ENCODE measurements at regions not wholly inside any gene's neighbourhood (a gene's known extent, or its start where the extent isn't known, plus 50 kb on each side); places are given as distances from the start of the nearest gene placed in this dataset.

DNA sequence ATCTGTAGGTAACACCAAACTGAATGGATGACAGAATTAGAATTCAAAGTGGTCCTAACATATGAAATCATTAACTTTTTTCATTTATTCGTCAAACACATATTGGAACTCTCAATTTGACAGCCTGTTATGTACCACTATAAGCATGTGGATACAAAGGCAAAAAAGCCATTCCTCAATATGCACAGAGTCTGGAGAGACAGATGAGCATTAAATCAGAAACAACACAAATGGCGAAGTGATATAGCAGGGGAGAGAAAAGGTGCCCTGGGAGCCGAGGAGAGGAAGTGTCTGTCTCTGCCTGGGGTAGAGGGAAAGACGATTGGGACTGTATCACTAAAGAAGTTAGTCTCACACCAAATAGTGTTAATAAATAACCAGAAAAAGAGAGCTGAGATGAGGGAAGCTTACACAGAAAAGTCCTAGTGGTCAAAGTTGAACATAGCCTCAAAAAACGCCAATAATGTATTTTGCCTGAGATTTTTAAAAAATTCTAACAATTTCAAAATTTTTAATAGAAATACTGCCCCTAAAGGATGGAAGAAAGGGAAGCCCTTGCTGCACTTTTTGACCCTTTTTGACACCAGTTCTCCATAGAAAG is 417.5 kb downstream of the TUSC7 start:
- intact Hi-C loops (cut with micrococcal nuclease): no loop called here

GRCh38 chr3:117128133-117128532 is 418.6 kb downstream of the TUSC7 start:
- intact Hi-C loops (cut with micrococcal nuclease): no loop called here

GRCh38 chr3:117128872-117129271 is 419.3 kb downstream of the TUSC7 start:
- intact Hi-C loops (cut with micrococcal nuclease): no loop called here

- intact Hi-C loops (cut with micrococcal nuclease): no loop called here
These were observed 419.9 kb downstream of the TUSC7 start for GRCh38 chr3:117129516-117129915.

- intact Hi-C loops (cut with micrococcal nuclease): no loop called here
These were observed 420.6 kb downstream of the TUSC7 start for GRCh38 chr3:117130222-117130621.

DNA sequence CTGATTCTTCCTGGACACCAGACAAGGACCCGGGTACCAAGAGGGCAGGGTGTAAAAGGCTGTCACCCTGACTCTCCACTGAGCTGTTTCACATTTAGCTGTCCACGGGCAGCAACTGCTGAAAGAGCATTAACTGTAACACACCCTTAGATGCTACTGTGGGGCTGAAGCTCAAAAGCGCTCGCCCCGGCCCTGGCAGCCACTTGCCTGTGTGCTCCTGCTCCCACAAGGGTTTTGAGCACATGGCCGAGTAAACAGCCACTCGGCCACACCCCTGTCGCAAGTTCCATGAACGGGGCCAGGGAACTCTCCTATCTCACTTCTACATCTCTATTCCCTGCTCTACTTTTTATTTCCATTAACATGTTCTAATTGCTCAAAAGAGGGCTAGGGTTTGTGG is 421.7 kb downstream of the TUSC7 start:
- intact Hi-C loops (cut with micrococcal nuclease): no loop called here

GRCh38 chr3:117133066-117133465 is 423.5 kb downstream of the TUSC7 start:
- intact Hi-C loops (cut with micrococcal nuclease): no loop called here

GRCh38 chr3:117135207-117135606 is 425.6 kb downstream of the TUSC7 start:
- intact Hi-C loops (cut with micrococcal nuclease): no loop called here

GRCh38 chr3:117136003-117136402 is 426.4 kb downstream of the TUSC7 start:
- intact Hi-C loops (cut with micrococcal nuclease): no loop called here

DNA sequence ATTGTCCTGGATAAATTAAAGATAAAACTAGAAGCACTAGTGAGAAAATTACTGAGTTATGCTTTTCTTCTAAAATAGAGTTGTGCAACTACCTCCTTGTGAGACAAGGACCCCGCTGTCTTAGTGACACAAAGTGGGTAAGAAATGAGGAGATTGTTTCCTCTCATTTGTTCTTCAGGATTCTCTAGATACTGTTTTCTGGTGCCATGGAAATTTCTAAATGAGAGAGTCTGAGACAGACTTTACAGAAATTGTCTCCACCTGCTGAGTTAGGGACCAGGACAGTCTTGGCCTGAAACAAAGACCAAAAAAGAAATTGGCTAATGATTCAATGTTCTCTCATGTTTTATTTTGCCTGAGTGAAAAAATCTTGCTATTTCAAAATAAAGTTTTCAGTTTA is 427.5 kb downstream of the TUSC7 start:
- intact Hi-C loops (cut with micrococcal nuclease): no loop called here

DNA sequence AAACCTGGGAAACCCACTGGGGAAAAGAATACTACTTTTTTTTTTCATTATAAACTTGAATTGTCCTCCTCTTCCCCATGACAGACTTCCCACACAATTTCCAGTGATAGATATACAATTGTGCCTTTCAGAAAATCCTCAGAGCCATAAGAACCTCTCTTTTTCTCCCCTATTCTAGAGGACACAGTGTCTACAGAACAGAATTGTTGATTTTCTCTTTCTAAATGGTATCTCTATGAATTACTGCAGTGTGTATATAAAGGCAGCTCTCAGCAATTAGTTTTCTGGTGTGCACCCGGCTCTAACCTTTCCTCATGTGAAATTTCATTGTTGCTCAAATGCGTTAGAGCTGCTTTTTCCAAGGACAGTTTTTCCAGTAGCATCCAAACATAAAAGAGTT is 430.1 kb downstream of the TUSC7 start:
- intact Hi-C loops (cut with micrococcal nuclease): no loop called here

DNA sequence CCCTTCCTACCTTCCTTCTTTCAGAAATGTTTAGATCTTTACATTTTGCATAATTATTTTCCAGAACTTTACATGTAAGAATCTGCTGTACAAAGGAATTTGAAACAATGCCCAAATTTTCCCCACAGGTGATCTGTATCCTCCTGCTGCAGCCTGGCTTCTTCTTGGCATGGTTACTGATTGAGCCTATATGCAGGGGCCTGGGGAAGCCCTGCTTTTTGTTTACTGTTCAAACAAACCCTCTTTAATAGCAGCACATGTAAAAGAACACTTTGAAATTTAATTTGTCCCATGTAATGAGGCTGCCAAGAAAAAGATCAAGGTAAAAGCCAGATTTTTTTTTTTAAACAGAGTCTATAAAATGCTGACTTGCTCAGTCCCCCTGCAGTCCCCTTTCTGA is 432.2 kb downstream of the TUSC7 start:
- intact Hi-C loops (cut with micrococcal nuclease): no loop called here

GRCh38 chr3:117144853-117145252 is 435.3 kb downstream of the TUSC7 start:
- intact Hi-C loops (cut with micrococcal nuclease): no loop called here

- intact Hi-C loops (cut with micrococcal nuclease): no loop called here
These were observed 436.1 kb downstream of the TUSC7 start for GRCh38 chr3:117145677-117146076.

GRCh38 chr3:117146571-117146970 is 437.0 kb downstream of the TUSC7 start:
- intact Hi-C loops (cut with micrococcal nuclease): no loop called here

DNA sequence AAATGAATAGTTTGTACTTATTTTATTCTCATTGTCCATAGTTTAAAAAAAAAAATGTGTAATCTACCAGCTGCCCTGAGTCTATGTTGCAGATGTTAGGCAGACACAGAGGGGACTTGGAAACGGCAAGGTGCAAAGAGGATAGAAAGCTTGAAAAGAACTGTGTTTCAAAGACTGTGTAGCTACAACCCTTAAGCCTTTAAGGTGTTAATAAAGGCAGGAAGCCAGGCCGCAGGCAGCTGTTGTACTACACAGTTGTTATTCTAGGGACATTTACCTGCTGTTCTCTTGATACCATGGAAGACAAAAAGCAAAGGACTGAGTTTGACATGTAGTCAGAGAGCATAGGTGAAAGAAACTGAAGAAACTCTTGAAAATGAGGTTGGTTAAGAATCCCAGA is 440.0 kb downstream of the TUSC7 start:
- intact Hi-C loops (cut with micrococcal nuclease): no loop called here

- intact Hi-C loops (cut with micrococcal nuclease): no loop called here
These were observed 441.0 kb downstream of the TUSC7 start for GRCh38 chr3:117150628-117151027.

DNA sequence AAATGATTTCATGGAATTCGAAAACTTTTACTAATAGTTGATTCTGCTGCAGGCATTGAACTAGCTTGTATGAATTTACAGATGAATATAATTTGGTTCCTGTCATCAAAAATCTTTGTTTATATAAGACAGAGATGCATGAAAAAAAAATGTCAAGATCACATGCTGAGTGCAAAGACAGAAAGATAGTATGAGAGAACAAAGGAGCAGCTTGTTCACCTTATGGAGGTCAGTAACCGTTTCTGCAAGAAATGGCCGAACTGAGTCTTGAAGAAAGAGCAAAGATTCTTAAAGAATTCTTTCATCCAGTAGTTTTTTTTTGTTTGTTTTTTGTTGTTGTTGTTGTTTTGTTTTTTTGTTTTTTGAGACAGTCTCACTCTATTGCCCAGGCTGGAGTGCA is 450.6 kb downstream of the TUSC7 start:
- intact Hi-C loops (cut with micrococcal nuclease): no loop called here

GRCh38 chr3:117161816-117162215 is 452.2 kb downstream of the TUSC7 start:
- intact Hi-C loops (cut with micrococcal nuclease): no loop called here

GRCh38 chr3:117165176-117165575 is 455.6 kb downstream of the TUSC7 start:
- intact Hi-C loops (cut with micrococcal nuclease): no loop called here

- intact Hi-C loops (cut with micrococcal nuclease): no loop called here
These were observed 456.0 kb downstream of the TUSC7 start for GRCh38 chr3:117165601-117166051.

DNA sequence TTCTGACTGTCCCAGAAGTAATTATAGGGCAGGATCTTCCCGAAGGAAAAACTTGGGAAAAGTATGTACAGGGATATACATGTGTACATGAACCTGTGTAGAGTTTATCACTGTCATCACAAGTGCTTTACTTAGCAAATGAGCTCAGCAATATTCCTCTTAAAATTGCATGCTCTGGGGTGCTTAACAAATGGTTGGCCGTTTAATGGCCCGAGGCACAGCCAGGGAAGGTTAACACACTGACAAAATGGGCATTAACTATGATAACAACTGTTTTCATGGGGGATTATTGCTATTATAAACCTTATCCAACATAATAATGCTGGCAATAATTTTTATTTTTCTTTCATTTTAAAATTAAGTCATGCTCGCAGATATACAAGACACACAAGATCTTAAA is 459.3 kb downstream of the TUSC7 start:
- intact Hi-C loops (cut with micrococcal nuclease): no loop called here

GRCh38 chr3:117170094-117170493 is 460.5 kb downstream of the TUSC7 start:
- intact Hi-C loops (cut with micrococcal nuclease): no loop called here

GRCh38 chr3:117171124-117171523 is 461.5 kb downstream of the TUSC7 start:
- intact Hi-C loops (cut with micrococcal nuclease): no loop called here

All from T-helper 1 cell treated with Interleukin-12 subunit alpha and Interleukin-12 subunit beta and Interleukin-4 antibody, amounts not matched to agents 30 ng/mL and 1 ng/mL, for 36 hours (primary cell).